Transverse colon (tissue), 3 donors: ENCODE measurements at regions not wholly inside any gene's neighbourhood (a gene's known extent, or its start where the extent isn't known, plus 50 kb on each side); places are given as distances from the start of the nearest gene placed in this dataset.

Experiments
- CTCF ChIP-seq, 5 experiments: fragments of 200-600 bp in 3 of 5; fragments of 450-650 bp in 2 of 5; sonication (generic) in 3 of 5; IDR thresholded peaks; 1 replicate in 2 of 5; 2 replicates in 3 of 5; pipeline ENCODE4 v1.5.1; 2016 to 2017; ENCODE audit warnings: antibody characterized with exemption in 5 of 5, inconsistent platforms in 3 of 5, mild to moderate bottlenecking in 2 of 5, moderate library complexity in 1 of 5
- EP300 ChIP-seq: sonication (generic); formaldehyde crosslinking; IDR thresholded peaks from one replicate; pipeline ENCODE4 v1.6.1; 2017; ENCODE audit warnings: antibody characterized with exemption, low read depth

GRCh38 chr4:164304861-164305260, 449.1 kb upstream of the SMIM31 start:
- no peak for TF ChIP-seq CTCF (IDR thresholded peaks at IDR 0.05)
- no peak for TF ChIP-seq EP300
